ENCODE measurements at regions not wholly inside any gene's neighbourhood (a gene's known extent, or its start where the extent isn't known, plus 50 kb on each side); places are given as distances from the start of the nearest gene placed in this dataset.
"Not testable (repeated sequence)": the region's sequence is repeated elsewhere in the genome, so short reads cannot be mapped to it uniquely, and the experiment has no call there.

DNA sequence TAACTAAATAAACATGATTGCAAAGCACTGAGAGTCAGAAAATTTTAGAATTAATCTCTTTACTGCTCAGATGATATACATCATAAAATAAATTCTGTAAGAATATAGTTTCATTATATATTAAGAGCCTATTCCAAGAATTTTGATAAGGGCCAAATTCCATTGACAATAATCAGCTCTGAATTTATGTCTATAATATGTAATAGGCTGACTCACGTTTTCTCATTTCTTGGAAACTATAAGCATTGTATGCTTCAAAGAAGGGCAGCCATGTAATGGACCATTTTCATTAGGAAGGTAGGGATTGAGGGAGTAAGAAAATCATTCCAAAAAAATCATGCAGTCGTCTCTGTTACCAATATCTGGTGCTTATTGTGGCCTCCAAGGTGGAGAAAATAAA lies 315.9 kb downstream of the ZIC4 start:
- TF ChIP-seq POLR2AphosphoS5 (IDR thresholded peaks at IDR 0.05; ENCODE audit: low read depth, low read length) (no peak), PAX5 (IDR thresholded peaks at IDR 0.05; ENCODE audit: insufficient read depth, low read length, severe bottlenecking) (no peak), POU2F2 (IDR thresholded peaks at IDR 0.05; ENCODE audit: low read depth, low read length) (no peak), SPI1 (IDR thresholded peaks at IDR 0.05; ENCODE audit: low read depth, low read length) (no peak), POLR2A (IDR thresholded peaks at IDR 0.05; ENCODE audit: low read depth, low read length) (no peak), TAF1 (IDR thresholded peaks at IDR 0.05; ENCODE audit: low read depth, low read length) (no peak)
- FAIRE-seq (no peak), DNase-seq (ENCODE audit: insufficient read length, low spot score) (no peak)

DNA sequence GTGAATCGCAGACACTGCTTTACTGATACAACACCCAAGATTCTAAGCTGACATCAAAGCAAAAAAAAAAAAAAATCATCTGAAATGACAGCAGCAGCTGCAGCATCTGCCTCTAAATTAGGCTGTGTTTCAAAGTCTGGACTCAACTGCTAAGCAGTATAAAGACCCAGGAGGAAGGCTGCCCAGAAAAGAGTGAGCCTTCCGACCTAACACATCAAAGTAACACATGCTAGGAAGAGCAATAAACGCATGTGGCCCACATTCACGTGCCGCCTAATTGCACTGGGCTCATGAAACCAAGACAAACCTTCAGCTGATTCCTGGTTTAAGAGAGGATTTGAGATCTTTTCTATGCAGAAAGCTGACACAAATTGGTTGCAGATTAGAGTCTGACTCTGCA lies 317.1 kb downstream of the ZIC4 start:
- no peak for TF ChIP-seq POLR2A (IDR thresholded peaks at IDR 0.05; ENCODE audit: low read depth, low read length)
- no peak for TF ChIP-seq SPI1 (IDR thresholded peaks at IDR 0.05; ENCODE audit: low read depth, low read length)
- TF ChIP-seq TAF1 (IDR thresholded peaks at IDR 0.05; ENCODE audit: low read depth, low read length), result no peak
- no peak for TF ChIP-seq PAX5 (IDR thresholded peaks at IDR 0.05; ENCODE audit: insufficient read depth, low read length, severe bottlenecking)
- no peak for TF ChIP-seq POLR2AphosphoS5 (IDR thresholded peaks at IDR 0.05; ENCODE audit: low read depth, low read length)
- no peak for TF ChIP-seq POU2F2 (IDR thresholded peaks at IDR 0.05; ENCODE audit: low read depth, low read length)
- DNase-seq (ENCODE audit: insufficient read length, low spot score) (no peak), FAIRE-seq (no peak)

- not testable (repeated sequence) for FAIRE-seq; DNase-seq (ENCODE audit: insufficient read length, low spot score)
Observed at GRCh38 chr3:147059500-147059899, 346.8 kb downstream of the ZIC4 start.

- no peak for TF ChIP-seq TAF1 (IDR thresholded peaks at IDR 0.05; ENCODE audit: low read depth, low read length)
- TF ChIP-seq POU2F2 (IDR thresholded peaks at IDR 0.05; ENCODE audit: low read depth, low read length), result no peak
- TF ChIP-seq SPI1 (IDR thresholded peaks at IDR 0.05; ENCODE audit: low read depth, low read length), result no peak
- no peak for TF ChIP-seq POLR2AphosphoS5 (IDR thresholded peaks at IDR 0.05; ENCODE audit: low read depth, low read length)
- no peak for TF ChIP-seq POLR2A (IDR thresholded peaks at IDR 0.05; ENCODE audit: low read depth, low read length)
- no peak for TF ChIP-seq PAX5 (IDR thresholded peaks at IDR 0.05; ENCODE audit: insufficient read depth, low read length, severe bottlenecking)
- FAIRE-seq (no peak), DNase-seq (ENCODE audit: insufficient read length, low spot score) (no peak)
Observed at GRCh38 chr3:147049821-147050220, 356.5 kb downstream of the ZIC4 start.

DNA sequence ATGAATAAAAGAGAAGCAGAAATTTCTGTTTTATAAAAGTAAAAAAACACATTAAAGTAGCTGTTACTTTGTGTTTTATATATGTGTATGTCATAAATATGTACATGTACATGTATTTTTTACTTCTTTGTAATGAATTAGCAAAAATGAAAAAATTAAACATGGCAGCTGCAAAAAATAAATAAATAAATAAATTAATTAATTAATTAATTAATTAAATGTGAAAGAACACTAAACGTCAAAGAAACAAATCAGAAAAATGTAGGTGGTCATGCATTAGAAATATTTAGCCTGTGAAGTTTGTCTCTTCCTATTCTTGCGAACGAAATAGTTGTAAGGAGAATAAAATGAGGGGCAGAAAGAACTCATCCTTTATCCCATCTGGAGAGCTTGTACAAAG lies 357.0 kb downstream of the ZIC4 start:
- FAIRE-seq (no peak), DNase-seq (ENCODE audit: insufficient read length, low spot score) (no peak)
- TF ChIP-seq SPI1 (IDR thresholded peaks at IDR 0.05; ENCODE audit: low read depth, low read length), result no peak
- no peak for TF ChIP-seq POLR2A (IDR thresholded peaks at IDR 0.05; ENCODE audit: low read depth, low read length)
- no peak for TF ChIP-seq PAX5 (IDR thresholded peaks at IDR 0.05; ENCODE audit: insufficient read depth, low read length, severe bottlenecking)
- TF ChIP-seq POLR2AphosphoS5 (IDR thresholded peaks at IDR 0.05; ENCODE audit: low read depth, low read length), result no peak
- TF ChIP-seq TAF1 (IDR thresholded peaks at IDR 0.05; ENCODE audit: low read depth, low read length), result no peak
- no peak for TF ChIP-seq POU2F2 (IDR thresholded peaks at IDR 0.05; ENCODE audit: low read depth, low read length)

DNA sequence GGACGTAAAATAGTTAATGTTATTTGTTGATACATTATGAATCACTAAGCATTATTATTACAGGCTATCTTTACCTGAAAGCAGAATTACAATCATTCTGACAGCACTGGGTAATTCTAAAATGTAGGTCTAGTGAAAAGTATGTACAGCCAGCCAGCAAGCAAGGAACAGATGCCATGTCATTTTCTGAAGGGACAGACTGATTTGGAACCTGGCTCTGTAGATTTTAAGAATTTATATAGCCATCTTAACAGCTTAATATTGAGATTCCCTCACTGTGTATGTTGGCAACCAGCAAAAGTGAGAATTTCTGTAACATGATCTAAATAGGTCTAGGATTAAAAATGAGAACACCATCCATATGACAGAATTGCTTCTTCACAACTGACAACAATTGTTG lies 359.4 kb downstream of the ZIC4 start:
- FAIRE-seq (no peak), DNase-seq (ENCODE audit: insufficient read length, low spot score) (no peak)
- TF ChIP-seq TAF1 (IDR thresholded peaks at IDR 0.05; ENCODE audit: low read depth, low read length), result no peak
- TF ChIP-seq PAX5 (IDR thresholded peaks at IDR 0.05; ENCODE audit: insufficient read depth, low read length, severe bottlenecking), result no peak
- TF ChIP-seq SPI1 (IDR thresholded peaks at IDR 0.05; ENCODE audit: low read depth, low read length), result no peak
- no peak for TF ChIP-seq POU2F2 (IDR thresholded peaks at IDR 0.05; ENCODE audit: low read depth, low read length)
- no peak for TF ChIP-seq POLR2A (IDR thresholded peaks at IDR 0.05; ENCODE audit: low read depth, low read length)
- TF ChIP-seq POLR2AphosphoS5 (IDR thresholded peaks at IDR 0.05; ENCODE audit: low read depth, low read length), result no peak

DNA sequence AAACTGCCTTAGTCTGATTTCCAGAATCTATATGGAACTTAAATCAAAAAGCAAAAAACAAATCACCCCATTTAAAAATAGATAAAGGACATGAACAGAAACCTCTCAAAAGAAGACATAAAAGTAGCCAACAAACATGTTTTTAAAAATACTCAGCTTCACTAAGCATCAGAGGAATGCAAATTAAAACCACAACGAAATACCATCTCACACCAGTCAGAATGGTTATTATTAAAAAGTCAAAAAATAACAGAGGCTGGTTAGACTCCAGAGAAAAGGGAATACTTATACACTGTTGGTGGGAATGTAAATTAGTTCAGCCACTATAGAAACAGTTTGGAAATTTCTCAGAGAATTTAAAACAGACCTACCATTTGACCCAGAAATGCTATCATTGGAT lies 367.9 kb downstream of the ZIC4 start:
- DNase-seq (ENCODE audit: insufficient read length, low spot score), result no peak
- no peak for FAIRE-seq
- no peak for TF ChIP-seq TAF1 (IDR thresholded peaks at IDR 0.05; ENCODE audit: low read depth, low read length)
- TF ChIP-seq POLR2AphosphoS5 (IDR thresholded peaks at IDR 0.05; ENCODE audit: low read depth, low read length), result no peak
- no peak for TF ChIP-seq POU2F2 (IDR thresholded peaks at IDR 0.05; ENCODE audit: low read depth, low read length)
- no peak for TF ChIP-seq SPI1 (IDR thresholded peaks at IDR 0.05; ENCODE audit: low read depth, low read length)
- no peak for TF ChIP-seq PAX5 (IDR thresholded peaks at IDR 0.05; ENCODE audit: insufficient read depth, low read length, severe bottlenecking)
- no peak for TF ChIP-seq POLR2A (IDR thresholded peaks at IDR 0.05; ENCODE audit: low read depth, low read length)

DNA sequence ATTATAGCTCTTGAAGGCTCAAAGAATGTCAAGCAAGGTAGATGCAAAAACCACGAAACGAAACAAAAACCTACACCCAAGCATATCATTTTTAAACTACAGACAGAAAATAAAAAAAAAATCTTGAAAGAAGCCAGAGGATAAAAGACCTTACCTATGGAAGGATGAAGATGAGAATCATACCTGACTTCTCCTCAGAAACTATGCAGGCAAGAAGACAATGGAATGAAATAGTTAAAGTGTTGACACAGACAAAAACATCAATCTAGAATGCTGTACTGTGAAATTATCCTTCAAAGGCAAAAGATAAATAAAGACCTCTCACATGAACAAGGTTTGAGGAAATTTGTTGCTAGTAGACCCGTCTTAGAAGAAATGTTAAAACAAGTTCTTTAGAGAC lies 372.0 kb downstream of the ZIC4 start:
- TF ChIP-seq POU2F2 (IDR thresholded peaks at IDR 0.05; ENCODE audit: low read depth, low read length), result no peak
- no peak for FAIRE-seq
- no peak for DNase-seq (ENCODE audit: insufficient read length, low spot score)

GRCh38 chr3:147030274-147030673 lies 376.1 kb downstream of the ZIC4 start:
- TF ChIP-seq POU2F2 (IDR thresholded peaks at IDR 0.05; ENCODE audit: low read depth, low read length) (no peak), PAX5 (IDR thresholded peaks at IDR 0.05; ENCODE audit: insufficient read depth, low read length, severe bottlenecking) (no peak), SPI1 (IDR thresholded peaks at IDR 0.05; ENCODE audit: low read depth, low read length) (no peak), POLR2A (IDR thresholded peaks at IDR 0.05; ENCODE audit: low read depth, low read length) (no peak), POLR2AphosphoS5 (IDR thresholded peaks at IDR 0.05; ENCODE audit: low read depth, low read length) (no peak), TAF1 (IDR thresholded peaks at IDR 0.05; ENCODE audit: low read depth, low read length) (no peak)
- DNase-seq (ENCODE audit: insufficient read length, low spot score), result no peak
- FAIRE-seq, result no peak

DNA sequence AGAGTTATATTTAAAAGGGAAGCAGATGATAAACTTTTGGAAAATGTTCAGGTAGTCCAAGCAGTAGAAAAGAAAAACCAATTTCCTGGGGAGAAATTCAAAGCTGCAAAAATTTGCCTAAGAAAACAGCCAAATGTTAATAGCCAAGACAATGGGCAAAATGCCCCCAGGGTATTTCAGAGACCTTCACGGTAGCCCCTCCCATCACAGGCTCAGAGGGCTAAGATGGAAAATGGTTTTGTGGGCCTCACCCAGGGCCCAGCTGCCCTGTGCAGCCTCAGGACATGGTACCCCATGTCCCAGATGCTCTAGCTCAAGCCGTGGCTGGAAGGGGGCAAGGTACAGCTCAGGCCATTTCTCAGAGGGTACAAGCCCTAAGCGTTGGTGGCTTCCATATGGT lies 391.0 kb downstream of the ZIC4 start:
- FAIRE-seq (no peak), DNase-seq (ENCODE audit: insufficient read length, low spot score) (no peak)

GRCh38 chr3:147008886-147009285 lies 397.5 kb downstream of the ZIC4 start:
- DNase-seq (ENCODE audit: insufficient read length, low spot score) (no peak), FAIRE-seq (no peak)
- TF ChIP-seq TAF1 (IDR thresholded peaks at IDR 0.05; ENCODE audit: low read depth, low read length) (no peak), POU2F2 (IDR thresholded peaks at IDR 0.05; ENCODE audit: low read depth, low read length) (no peak), PAX5 (IDR thresholded peaks at IDR 0.05; ENCODE audit: insufficient read depth, low read length, severe bottlenecking) (no peak), SPI1 (IDR thresholded peaks at IDR 0.05; ENCODE audit: low read depth, low read length) (no peak), POLR2AphosphoS5 (IDR thresholded peaks at IDR 0.05; ENCODE audit: low read depth, low read length) (no peak), POLR2A (IDR thresholded peaks at IDR 0.05; ENCODE audit: low read depth, low read length) (no peak)

More for the DNA sequence above, 391.0 kb downstream of the ZIC4 start:
- TF ChIP-seq POLR2A (IDR thresholded peaks at IDR 0.05; ENCODE audit: low read depth, low read length), result no peak
- TF ChIP-seq SPI1 (IDR thresholded peaks at IDR 0.05; ENCODE audit: low read depth, low read length), result no peak

Measured in GM12891 (cell line).